ENCODE measurements at regions not wholly inside any gene's neighbourhood (a gene's known extent, or its start where the extent isn't known, plus 50 kb on each side); places are given as distances from the start of the nearest gene placed in this dataset.

- Histone ChIP-seq H3K4me1 (ENCODE audit: control insufficient read depth in 4 of 4, insufficient read depth in 4 of 4, low read length in 3 of 4) (peaks cover 12 to 42% (median 36%) of the 10 kb centered on the region in 4 donors), H3K9me3 (ENCODE audit: control insufficient read depth in 4 of 4, low read length in 3 of 4) (no peaks in the 10 kb centered on the region), H3K36me3 (ENCODE audit: control insufficient read depth in 4 of 4, insufficient read depth in 3 of 4, low read depth in 1 of 4, low read length in 3 of 4) (no peaks in the 10 kb centered on the region), H3K4me3 (ENCODE audit: low read depth in 1 of 3, low read length in 3 of 3) (no peak overlapping the region), H3K9ac (ENCODE audit: low read depth in 1 of 2, low read length in 2 of 2) (no peak overlapping the region), H3K27me3 (ENCODE audit: control insufficient read depth in 4 of 4, insufficient read depth in 4 of 4, low read length in 3 of 4) (no peaks in the 10 kb centered on the region), H3K27ac (ENCODE audit: low read depth in 1 of 2, low read length in 2 of 2) (peak overlapping the region in 1 of 2 donors; percentile 47)
- no peak for DNase-seq (ENCODE audit: low spot score)
- TF ChIP-seq RXRA (IDR thresholded peaks at IDR 0.05) (no peak), HNF4A (conservative IDR thresholded peaks at IDR 0.05) (no peak), ATF3 (IDR thresholded peaks at IDR 0.05) (no peak), SP1 (IDR thresholded peaks at IDR 0.05) (no peak), EGR1 (IDR thresholded peaks at IDR 0.05; ENCODE audit: low read depth in 2 of 2) (no peak), REST (IDR thresholded peaks at IDR 0.05) (no peak), TAF1 (conservative IDR thresholded peaks at IDR 0.05) (no peak)
- WGBS, result 61% methylated on average over 3 of the region's 3 CpGs
Observed at GRCh38 chr9:691825-692400, 149.6 kb upstream of the DMRT1 start.

- 84% methylated on average over 4 of the region's 4 CpGs for WGBS
- no peak overlapping the region for H3K4me3 ChIP-seq (ENCODE audit: low read depth in 1 of 3, low read length in 3 of 3)
Observed at GRCh38 chr9:692636-693129, 148.8 kb upstream of the DMRT1 start.

More at GRCh38 chr9:692636-693129, 148.8 kb upstream of the DMRT1 start:
- H3K27ac ChIP-seq (ENCODE audit: low read depth in 1 of 2, low read length in 2 of 2), result peak overlapping the region; percentile 84 to 91
- H3K4me1 ChIP-seq (ENCODE audit: control insufficient read depth in 4 of 4, insufficient read depth in 4 of 4, low read length in 3 of 4), result peaks cover 10 to 41% (median 35%) of the 10 kb centered on the region in 4 donors
- no peaks in the 10 kb centered on the region for H3K9me3 ChIP-seq (ENCODE audit: control insufficient read depth in 4 of 4, low read length in 3 of 4)
- DNase-seq (ENCODE audit: low spot score), result no peak
- peaks cover 0 to under 1% (median 0%) of the 10 kb centered on the region in 4 donors for H3K36me3 ChIP-seq (ENCODE audit: control insufficient read depth in 4 of 4, insufficient read depth in 3 of 4, low read depth in 1 of 4, low read length in 3 of 4)
- H3K9ac ChIP-seq (ENCODE audit: low read depth in 1 of 2, low read length in 2 of 2), result peak overlapping the region; percentile 10 to 85
- TF ChIP-seq FOXA1 (IDR thresholded peaks at IDR 0.05), result no peak
- no peak for TF ChIP-seq HNF4G (IDR thresholded peaks at IDR 0.05)
- TF ChIP-seq REST (IDR thresholded peaks at IDR 0.05), result no peak
- no peak for TF ChIP-seq NR2F2 (IDR thresholded peaks at IDR 0.05)
- no peak for TF ChIP-seq CTCF (IDR thresholded peaks at IDR 0.05; ENCODE audit: low read depth, low read length, missing input control)
- TF ChIP-seq RXRA (IDR thresholded peaks at IDR 0.05), result no peak
- TF ChIP-seq MAX (IDR thresholded peaks at IDR 0.05), result no peak
- no peak for TF ChIP-seq TAF1 (conservative IDR thresholded peaks at IDR 0.05)
- no peak for TF ChIP-seq ATF3 (IDR thresholded peaks at IDR 0.05)
- no peak for TF ChIP-seq HNF4A (conservative IDR thresholded peaks at IDR 0.05)
- TF ChIP-seq ZBTB33 (IDR thresholded peaks at IDR 0.05), result no peak
- TF ChIP-seq YY1 (IDR thresholded peaks at IDR 0.05), result no peak
- TF ChIP-seq SP1 (IDR thresholded peaks at IDR 0.05), result no peak
- no peak for TF ChIP-seq RAD21 (IDR thresholded peaks at IDR 0.05)
- no peak for TF ChIP-seq GABPA (IDR thresholded peaks at IDR 0.05 in 1 of 2, conservative IDR thresholded peaks at IDR 0.05 in 1 of 2)
- no peak for TF ChIP-seq EGR1 (IDR thresholded peaks at IDR 0.05; ENCODE audit: low read depth in 2 of 2)
- no peaks in the 10 kb centered on the region for H3K27me3 ChIP-seq (ENCODE audit: control insufficient read depth in 4 of 4, insufficient read depth in 4 of 4, low read length in 3 of 4)
